HG03354 (cell line): ENCODE measurements at regions not wholly inside any gene's neighbourhood (a gene's known extent, or its start where the extent isn't known, plus 50 kb on each side); places are given as distances from the start of the nearest gene placed in this dataset.

Experiments
- ATAC-seq: cut with Tn5 transposase; IDR thresholded peaks from one replicate; pipeline ENCODE4 v1.9.1; 2021; ENCODE audit warnings: mild to moderate bottlenecking; ENCODE audit not compliant: unreplicated experiment, poor library complexity, severe bottlenecking

- no peak for ATAC-seq
Measured at GRCh38 chr1:168949672-168950071, 156.8 kb upstream of the ATP1B1 start.

GRCh38 chr1:168957818-168958217 is 148.7 kb upstream of the ATP1B1 start:
- no peak for ATAC-seq

- ATAC-seq = no peak
Measured at GRCh38 chr1:168958562-168959289, 147.8 kb upstream of the ATP1B1 start.

DNA sequence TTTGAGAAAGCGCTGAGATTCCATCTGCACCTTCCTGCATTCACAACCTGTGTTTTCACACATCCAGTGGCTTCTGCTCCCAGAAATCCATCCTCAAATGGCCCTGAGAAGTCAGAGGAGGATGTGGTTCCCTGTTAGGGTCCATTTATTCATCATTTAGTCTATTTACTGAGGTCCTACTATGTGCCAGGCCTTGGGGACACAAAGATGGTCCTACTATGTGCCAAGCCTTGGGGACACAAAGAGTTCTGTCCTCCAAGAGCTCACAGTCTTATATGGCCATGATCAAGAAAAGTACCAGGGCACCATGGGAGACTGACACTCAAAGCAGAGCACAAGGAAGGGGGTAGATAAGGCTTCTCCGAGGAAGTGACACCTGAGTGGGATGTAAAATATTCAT is 147.1 kb upstream of the ATP1B1 start:
- ATAC-seq = no peak

GRCh38 chr1:168960114-168960513 is 146.4 kb upstream of the ATP1B1 start:
- ATAC-seq = no peak

GRCh38 chr1:168960595-168960994 is 145.9 kb upstream of the ATP1B1 start:
- no peak for ATAC-seq

DNA sequence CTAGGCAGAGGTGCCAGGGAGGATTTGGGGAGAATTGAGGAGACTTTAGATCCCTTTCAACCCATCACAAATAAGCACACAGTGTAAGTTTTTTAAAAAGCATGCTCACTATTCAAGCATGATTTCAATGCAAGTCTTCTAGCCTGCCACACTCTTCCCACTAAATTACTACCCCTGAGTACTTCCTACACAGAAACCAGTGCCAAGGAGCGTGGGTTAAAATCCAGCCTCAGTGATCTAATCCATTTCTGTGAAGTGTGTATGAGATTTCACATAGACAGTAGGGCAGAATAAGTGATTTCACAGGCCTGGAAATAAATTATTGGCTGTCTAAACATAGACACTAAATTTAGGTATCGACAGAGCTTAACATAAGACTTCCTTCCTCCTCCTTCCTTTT is 142.9 kb upstream of the ATP1B1 start:
- no peak for ATAC-seq

GRCh38 chr1:168964478-168964877 is 142.0 kb upstream of the ATP1B1 start:
- ATAC-seq = no peak

GRCh38 chr1:168966217-168966616 is 140.3 kb upstream of the ATP1B1 start:
- ATAC-seq = no peak

GRCh38 chr1:168966636-168967035 is 139.9 kb upstream of the ATP1B1 start:
- no peak for ATAC-seq

GRCh38 chr1:168970926-168971659 is 135.4 kb upstream of the ATP1B1 start:
- ATAC-seq = no peak

GRCh38 chr1:168972225-168972624 is 134.3 kb upstream of the ATP1B1 start:
- no peak for ATAC-seq

GRCh38 chr1:168972887-168973286 is 133.6 kb upstream of the ATP1B1 start:
- no peak for ATAC-seq

DNA sequence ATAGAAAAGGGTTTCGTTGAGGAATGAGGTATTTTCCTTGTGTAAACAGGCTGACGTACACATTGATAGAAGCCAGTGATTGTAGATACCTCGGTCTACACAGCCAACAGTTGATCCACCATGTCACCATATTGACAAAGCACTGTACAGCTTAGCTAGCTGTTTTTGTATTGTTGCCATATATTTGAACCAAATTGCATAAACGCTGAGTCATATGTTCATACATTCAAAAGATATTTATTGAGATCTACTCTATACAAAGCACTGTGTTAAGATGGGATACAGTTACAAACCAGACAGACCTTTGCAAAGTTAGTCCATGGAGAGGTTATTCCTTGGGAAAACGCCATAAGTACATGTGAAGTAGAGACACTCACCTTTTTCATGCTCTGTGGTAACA is 132.4 kb upstream of the ATP1B1 start:
- ATAC-seq = no peak

DNA sequence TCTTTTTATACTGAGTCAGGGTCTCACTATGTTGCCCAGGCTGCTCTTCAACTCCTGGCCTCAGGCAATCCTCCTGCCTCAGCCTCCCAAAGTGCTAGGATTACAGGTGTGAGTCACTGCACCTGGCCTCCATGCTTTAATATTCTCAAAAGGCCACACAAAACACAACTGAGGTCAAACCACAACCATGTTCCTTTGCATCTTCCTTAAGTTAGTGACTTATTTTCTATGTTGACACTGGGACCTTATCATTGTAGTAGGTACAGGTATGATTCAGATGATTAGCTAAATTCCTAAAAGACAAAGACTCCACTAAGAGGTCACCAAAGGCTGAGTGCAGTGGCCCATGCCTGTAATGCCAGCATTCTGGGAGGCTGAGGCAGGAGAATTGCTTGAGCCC is 131.9 kb upstream of the ATP1B1 start:
- no peak for ATAC-seq

DNA sequence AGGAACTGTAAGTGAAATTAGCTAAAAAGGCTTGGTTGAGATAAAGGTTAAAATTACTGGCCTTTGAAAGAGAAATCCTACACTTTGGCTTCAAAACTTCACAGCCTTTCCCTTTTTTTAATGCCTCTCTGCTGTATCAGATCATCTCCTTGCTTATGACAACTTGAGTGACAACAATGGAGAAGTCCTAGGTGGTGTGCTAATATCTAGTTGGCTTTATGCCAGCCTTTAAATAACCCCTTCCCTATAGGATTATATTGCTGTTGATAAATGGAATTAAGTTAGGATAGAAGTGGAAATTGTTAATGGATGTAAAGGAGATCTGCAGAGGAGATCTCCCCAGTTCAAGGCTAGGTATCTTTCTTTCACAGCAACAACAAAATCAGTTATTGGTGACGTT is 130.2 kb upstream of the ATP1B1 start:
- no peak for ATAC-seq

DNA sequence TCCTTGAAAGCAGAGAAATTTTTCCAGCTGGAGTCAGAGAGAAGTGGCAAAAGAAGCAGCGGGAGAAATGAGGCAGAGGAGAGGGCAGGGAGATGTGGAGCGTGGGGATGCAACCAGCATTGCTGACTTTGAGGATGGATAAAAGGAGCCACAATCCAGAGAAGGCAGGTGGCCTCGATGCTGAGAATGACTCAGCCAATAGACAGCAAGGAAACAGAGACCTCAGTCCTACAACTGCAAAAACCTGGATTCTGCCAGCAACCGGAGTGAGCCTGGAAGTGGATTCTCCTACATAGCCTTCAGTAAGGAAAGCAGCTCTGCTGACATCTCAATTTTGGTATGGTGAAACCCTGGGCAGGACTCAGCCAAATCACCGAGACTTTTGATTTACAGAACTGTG is 128.9 kb upstream of the ATP1B1 start:
- ATAC-seq = no peak

- no peak for ATAC-seq
Measured at GRCh38 chr1:168979276-168979675, 127.2 kb upstream of the ATP1B1 start.

DNA sequence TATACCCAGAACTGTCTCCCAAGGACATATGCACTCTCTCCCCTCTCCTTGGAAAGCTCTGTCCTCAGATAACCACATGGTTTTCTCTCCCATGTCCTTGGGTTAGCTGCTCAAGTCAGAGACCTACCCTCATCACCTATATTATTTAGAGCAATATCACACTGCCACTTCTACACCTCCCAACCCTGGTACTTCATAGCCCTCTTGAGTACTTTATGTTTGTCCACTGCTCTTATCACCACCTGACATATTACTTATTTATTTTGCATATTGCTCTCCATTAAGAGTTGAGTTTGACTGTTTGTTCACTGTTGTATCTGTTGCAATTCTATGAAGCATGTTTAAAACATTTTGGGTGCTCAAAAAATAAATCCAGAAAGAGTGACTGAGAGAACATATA is 126.3 kb upstream of the ATP1B1 start:
- no peak for ATAC-seq

DNA sequence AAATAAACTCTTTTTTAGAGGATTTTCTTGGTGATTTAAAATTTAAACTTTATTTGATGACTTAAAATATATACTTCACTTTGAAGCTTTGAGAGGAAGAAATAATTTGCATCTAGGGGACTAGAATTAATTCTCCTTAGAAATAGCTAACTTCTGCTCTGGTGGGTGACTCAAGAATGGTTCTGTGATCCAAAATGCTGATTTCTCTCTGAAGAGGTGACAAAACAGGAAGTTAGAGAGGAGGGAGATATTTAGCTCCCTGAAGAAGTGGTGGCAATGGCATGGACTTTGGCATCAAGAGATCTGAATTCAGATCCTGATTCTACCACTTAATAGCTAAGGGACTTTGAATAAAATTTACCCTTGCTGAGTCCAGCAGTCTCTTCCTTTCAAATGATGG is 125.8 kb upstream of the ATP1B1 start:
- ATAC-seq = no peak

DNA sequence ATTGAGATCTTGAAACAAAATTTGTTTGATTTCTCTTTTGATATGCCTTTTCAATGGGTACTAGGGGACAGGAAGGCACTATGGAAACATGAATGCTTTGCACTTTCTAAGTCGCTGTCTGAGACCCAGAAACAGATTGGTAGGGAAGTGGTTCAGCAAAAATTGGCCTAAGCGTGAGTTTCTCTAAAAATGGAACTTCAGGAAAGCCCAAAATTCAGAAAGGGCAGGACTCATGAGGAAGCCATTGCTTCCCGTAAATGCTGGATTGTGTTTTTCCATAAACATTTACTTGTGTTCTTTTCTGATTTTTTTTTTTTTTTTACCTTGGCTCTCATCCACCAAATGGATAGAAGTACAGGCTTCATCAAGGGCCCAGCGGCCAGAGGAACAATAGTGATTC is 123.7 kb upstream of the ATP1B1 start:
- no peak for ATAC-seq
